H1 (cell line): ENCODE measurements at regions not wholly inside any gene's neighbourhood (a gene's known extent, or its start where the extent isn't known, plus 50 kb on each side); places are given as distances from the start of the nearest gene placed in this dataset.

Source experiments
- CHD2 ChIP-seq: IDR thresholded peaks from 2 replicates; pipeline ENCODE4 v1.6.1; 2012; ENCODE audit warnings: low read length, improper control_type of control experiment
- CTBP2 ChIP-seq: IDR thresholded peaks from 2 replicates; pipeline ENCODE4 v1.7.0; 2011; ENCODE audit warnings: borderline replicate concordance, mild to moderate bottlenecking, moderate library complexity, mixed read lengths, low read length; ENCODE audit not compliant: insufficient read depth, insufficient read length
- GABPA ChIP-seq: IDR thresholded peaks from 2 replicates; pipeline ENCODE4 v1.6.1; 2011; ENCODE audit warnings: mild to moderate bottlenecking, low read length, moderate library complexity, borderline replicate concordance; ENCODE audit not compliant: insufficient read depth
- NANOG ChIP-seq: IDR thresholded peaks from 2 replicates; pipeline ENCODE4 v1.6.1; 2011; ENCODE audit warnings: low read length, low read depth, mild to moderate bottlenecking, inconsistent platforms; ENCODE audit not compliant: insufficient read depth, poor library complexity, severe bottlenecking
- POLR2AphosphoS5 ChIP-seq: IDR thresholded peaks from 2 replicates; pipeline ENCODE4 v1.6.1; 2011; ENCODE audit warnings: low read depth, low read length
- RFX5 ChIP-seq: IDR thresholded peaks from 2 replicates; pipeline ENCODE4 v1.6.1; 2011; ENCODE audit warnings: low read depth, low read length, improper control_type of control experiment, borderline replicate concordance
- TEAD4 ChIP-seq: IDR thresholded peaks from 2 replicates; pipeline ENCODE4 v1.6.1; 2012; ENCODE audit warnings: low read depth, low read length, inconsistent platforms, mixed read lengths
- YY1 ChIP-seq: IDR thresholded peaks from 2 replicates; pipeline ENCODE4 v1.6.1; 2011; ENCODE audit warnings: low read depth, mild to moderate bottlenecking, low read length
- TF ChIP-seq, protein P1 (sequence below): IDR thresholded peaks from 2 replicates; pipeline ENCODE4 v1.6.1; 2012; ENCODE audit warnings: low read length, inconsistent platforms

DNA sequence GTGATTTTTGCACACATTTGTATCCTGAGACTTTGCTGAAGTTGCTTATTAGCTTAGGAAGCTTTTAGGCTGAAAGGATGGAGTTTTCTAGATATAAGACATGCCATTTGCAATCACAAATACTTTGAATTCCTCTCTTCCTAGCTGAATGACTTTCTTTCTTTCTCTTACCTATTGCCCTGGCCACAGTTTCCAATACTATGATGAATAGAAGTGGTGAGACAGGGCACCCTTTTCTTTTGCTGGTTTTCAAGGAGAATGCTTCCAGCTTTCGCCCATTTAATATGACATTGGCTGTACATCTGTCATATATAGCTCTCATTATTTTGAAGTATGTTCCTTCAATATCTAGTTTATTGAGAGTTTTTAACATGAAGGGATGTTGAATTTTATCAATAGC lies 409.6 kb upstream of the EPHA7 start (continued):
- no peak for TF ChIP-seq CHD2
- peak; percentile 58; the same call in 1 of the 2 replicates for TF ChIP-seq TEAD4
- TF ChIP-seq RFX5: no peak
- no peak for TF ChIP-seq NANOG
- no peak for TF ChIP-seq CTBP2
- peak; percentile 18; the same call in 1 of the 2 replicates for TF ChIP-seq POLR2AphosphoS5
- no peak for TF ChIP-seq YY1
- no peak for TF ChIP-seq GABPA
- TF ChIP-seq, protein P1, sequence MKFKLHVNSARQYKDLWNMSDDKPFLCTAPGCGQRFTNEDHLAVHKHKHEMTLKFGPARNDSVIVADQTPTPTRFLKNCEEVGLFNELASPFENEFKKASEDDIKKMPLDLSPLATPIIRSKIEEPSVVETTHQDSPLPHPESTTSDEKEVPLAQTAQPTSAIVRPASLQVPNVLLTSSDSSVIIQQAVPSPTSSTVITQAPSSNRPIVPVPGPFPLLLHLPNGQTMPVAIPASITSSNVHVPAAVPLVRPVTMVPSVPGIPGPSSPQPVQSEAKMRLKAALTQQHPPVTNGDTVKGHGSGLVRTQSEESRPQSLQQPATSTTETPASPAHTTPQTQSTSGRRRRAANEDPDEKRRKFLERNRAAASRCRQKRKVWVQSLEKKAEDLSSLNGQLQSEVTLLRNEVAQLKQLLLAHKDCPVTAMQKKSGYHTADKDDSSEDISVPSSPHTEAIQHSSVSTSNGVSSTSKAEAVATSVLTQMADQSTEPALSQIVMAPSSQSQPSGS: peak; percentile 17; the same call in 1 of the 2 replicates
